ENCODE measurements at regions not wholly inside any gene's neighbourhood (a gene's known extent, or its start where the extent isn't known, plus 50 kb on each side); places are given as distances from the start of the nearest gene placed in this dataset.
A peak's percentile ranks its signal among the peaks of the same experiment; 100 is the strongest.
"Not testable (repeated sequence)": the region's sequence is repeated elsewhere in the genome, so short reads cannot be mapped to it uniquely, and the experiment has no call there.

DNA sequence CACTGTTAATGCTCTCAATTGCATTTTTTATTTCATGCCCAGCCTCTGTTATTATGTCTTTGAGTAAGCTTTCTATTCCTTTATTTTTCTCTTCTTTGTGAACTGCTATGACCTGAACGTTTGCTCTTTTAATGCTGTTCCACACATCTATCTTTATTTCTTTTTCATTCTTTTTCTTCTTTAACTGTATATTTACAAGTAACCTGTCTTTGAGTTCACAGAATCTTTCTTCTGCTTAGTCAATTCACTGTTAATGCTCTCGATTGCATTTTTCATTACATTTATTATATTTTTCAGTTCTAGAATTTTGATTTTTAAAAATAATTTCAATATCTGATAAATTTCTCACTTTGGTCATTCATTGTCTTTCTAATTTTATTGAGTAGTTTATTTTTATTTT, 316.3 kb upstream of the MEF2C start:
- Histone ChIP-seq H3K4me1 (peaks cover 2% of the 10 kb centered on the region; the same call in 1 of the 2 replicates), H3K36me3 (no peaks in the 10 kb centered on the region), H3K27me3 (no peaks in the 10 kb centered on the region), H3K27ac (no peak overlapping the region), H3K4me3 (no peak overlapping the region), H3K9me3 (replicated peaks) (peaks cover 25% of the 10 kb centered on the region)
- DNase-seq, result no peak

DNA sequence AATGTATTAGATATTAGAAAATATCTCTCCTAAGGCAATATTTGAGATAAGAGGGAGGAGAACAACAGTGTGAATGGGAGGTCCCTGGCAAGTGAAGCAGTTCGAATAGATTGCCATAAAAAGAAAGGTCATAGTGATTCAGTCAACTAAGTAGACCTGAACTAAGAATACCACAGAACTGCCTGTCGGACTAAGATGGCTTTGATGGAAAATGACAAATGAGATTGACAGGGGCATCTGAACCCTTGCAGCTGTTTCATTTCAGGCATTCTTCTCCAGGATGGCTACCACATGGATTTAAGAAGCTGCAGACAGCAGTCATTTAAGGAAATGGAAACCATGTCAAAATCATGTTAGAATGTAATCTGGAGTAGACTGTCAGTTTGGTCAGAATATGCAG, 308.4 kb upstream of the MEF2C start:
- H3K36me3 ChIP-seq, result no peaks in the 10 kb centered on the region
- H3K4me1 ChIP-seq, result peaks cover 27% of the 10 kb centered on the region
- H3K9me3 ChIP-seq (replicated peaks), result peaks cover 5% of the 10 kb centered on the region
- DNase-seq, result peak; percentile 82 to 95
- peak overlapping the region; percentile 76 for H3K27ac ChIP-seq
- no peak overlapping the region for H3K4me3 ChIP-seq
- no peaks in the 10 kb centered on the region for H3K27me3 ChIP-seq

DNA sequence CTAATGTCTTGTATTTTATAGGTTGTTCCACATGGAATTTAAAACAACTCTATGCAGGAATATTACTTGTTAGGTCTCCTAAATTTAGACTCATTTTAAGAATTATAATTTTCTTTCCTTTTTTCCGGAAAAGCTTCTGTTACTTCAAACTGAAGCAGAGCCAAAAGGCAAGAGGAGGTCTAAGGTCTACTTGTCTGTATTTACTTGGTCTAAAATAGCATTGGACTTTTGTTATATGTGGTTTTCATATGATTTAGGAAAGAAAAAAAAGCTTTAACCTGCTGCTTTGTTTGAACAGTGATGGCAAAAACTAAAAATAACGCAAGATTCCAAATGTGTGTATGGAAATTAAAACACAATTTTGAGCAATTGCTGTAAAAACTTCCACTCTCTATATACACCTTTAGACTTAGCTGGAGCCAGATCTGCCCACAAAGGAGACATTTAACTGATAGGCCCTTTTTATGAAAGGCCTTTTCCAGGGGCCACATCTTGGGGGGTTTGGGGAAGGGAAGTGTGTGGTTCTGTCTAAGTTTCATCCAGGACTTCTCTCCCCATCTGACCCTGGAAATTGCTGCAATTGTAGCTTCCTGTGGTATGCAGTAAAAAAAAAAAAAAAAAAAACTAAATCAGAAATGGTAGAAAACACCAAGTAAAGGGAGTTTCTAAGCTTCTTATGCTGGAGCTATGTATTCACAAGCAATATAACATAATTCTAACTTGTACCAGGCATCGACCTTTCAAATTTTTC, 307.7 kb upstream of the MEF2C start:
- Histone ChIP-seq H3K27me3 (no peaks in the 10 kb centered on the region), H3K36me3 (no peaks in the 10 kb centered on the region), H3K27ac (peak overlapping the region; percentile 76), H3K4me3 (no peak overlapping the region), H3K9me3 (replicated peaks) (peaks cover 5% of the 10 kb centered on the region), H3K4me1 (peaks cover 27% of the 10 kb centered on the region)
- peak; percentile 11 to 53 for DNase-seq

DNA sequence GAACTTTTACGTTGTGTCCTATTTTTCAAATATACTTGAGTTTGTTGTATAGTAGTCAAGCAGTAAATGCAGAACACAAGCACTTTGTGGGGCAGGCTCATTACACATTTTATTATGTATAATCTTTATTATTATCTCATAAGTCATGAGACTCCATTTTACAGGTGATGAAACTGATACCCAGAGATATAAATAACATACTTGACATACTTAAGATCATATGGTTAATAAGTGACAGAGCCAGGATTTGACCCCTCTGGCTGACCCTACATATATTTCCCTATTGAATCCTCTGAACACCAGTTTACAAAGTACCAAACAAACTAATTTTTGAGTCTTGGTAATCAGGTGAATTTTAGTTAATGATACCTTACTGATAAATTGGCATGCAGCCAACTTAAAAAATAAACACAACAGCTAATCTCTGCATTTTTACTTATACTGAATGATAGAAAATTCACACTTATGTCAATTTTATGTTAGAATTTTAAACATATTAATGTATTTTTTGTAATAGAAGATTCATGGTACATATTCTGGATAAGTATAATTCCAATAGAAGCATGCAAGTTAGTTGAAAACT, 305.0 kb upstream of the MEF2C start:
- no peak for DNase-seq
- Histone ChIP-seq H3K27ac (no peak overlapping the region), H3K9me3 (replicated peaks) (peaks cover 3% of the 10 kb centered on the region), H3K4me3 (no peak overlapping the region), H3K4me1 (peaks cover 27% of the 10 kb centered on the region), H3K27me3 (no peaks in the 10 kb centered on the region), H3K36me3 (no peaks in the 10 kb centered on the region)

DNA sequence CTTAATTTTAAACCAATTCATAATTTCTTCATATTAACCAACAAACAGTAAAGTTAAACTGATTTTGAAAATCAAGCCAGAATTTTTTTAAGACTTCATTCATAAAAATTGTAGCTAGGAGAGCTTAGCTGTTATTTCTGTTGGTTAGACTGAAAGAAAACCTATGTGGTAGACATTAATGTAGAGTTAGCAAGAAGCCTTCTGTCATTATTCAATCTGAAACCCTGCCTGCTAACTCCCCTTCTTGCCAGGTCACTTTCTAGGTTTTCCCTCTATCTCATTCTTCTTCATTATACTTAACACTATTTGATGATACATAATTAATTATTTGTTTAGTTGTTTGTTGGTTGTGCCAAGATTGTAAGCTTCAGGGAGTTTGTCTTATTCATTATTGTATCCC, 304.3 kb upstream of the MEF2C start:
- H3K27me3 ChIP-seq, result no peaks in the 10 kb centered on the region
- H3K36me3 ChIP-seq, result no peaks in the 10 kb centered on the region
- peaks cover 3% of the 10 kb centered on the region for H3K9me3 ChIP-seq (replicated peaks)
- H3K4me1 ChIP-seq, result peaks cover 23% of the 10 kb centered on the region
- DNase-seq, result no peak
- no peak overlapping the region for H3K27ac ChIP-seq
- no peak overlapping the region for H3K4me3 ChIP-seq

DNA sequence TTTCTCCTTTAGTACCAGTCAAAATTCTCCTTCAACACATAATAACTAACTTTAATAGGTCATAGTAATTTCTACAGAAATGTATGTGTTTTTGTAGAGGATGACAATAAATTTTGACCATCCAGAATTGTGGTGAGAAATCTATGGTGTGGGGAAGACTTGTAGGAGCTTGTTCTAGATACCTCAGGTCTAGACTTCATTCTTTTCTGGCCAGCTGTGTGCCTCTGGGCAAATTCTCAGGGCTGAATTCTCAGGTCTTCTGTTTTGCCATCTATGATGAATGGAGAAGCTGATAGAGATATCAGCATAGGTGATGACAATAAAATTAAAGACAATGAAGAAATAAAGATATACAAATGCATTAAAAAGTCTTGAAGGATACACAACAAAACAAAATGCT, 298.6 kb upstream of the MEF2C start:
- H3K4me1 ChIP-seq, result peaks cover 9% of the 10 kb centered on the region
- DNase-seq, result no peak
- H3K27ac ChIP-seq, result no peak overlapping the region
- H3K36me3 ChIP-seq, result no peaks in the 10 kb centered on the region
- H3K4me3 ChIP-seq, result no peak overlapping the region
- H3K27me3 ChIP-seq, result no peaks in the 10 kb centered on the region
- H3K9me3 ChIP-seq (replicated peaks), result 0 out of 2 replicates have a peak, but pooled peaks cover 3% of the 10 kb centered on the region

DNA sequence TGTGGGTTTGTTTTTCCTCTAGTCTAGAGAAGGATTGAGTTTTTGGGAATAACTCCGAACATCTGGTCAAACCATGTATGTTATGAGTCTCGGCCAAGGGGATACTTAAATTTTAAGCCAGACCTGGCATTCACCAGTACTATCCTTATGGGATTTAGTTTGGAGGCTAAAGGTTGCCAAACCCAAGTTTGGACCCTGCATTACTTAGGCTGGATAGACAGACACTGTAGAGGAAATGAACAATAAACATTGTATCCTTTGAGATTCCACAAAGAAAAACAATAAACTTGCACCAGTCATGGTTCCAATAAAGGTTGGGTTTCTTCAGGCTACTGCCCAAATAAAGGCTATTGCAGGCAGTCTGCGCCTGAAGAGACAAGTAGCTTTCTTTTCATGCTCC, 296.7 kb upstream of the MEF2C start:
- no peaks in the 10 kb centered on the region; the same call in 1 of the 2 replicates for H3K9me3 ChIP-seq (replicated peaks)
- DNase-seq, result no peak
- peaks cover 9% of the 10 kb centered on the region for H3K4me1 ChIP-seq
- no peaks in the 10 kb centered on the region for H3K27me3 ChIP-seq
- H3K4me3 ChIP-seq, result no peak overlapping the region
- H3K27ac ChIP-seq, result no peak overlapping the region
- no peaks in the 10 kb centered on the region for H3K36me3 ChIP-seq

DNA sequence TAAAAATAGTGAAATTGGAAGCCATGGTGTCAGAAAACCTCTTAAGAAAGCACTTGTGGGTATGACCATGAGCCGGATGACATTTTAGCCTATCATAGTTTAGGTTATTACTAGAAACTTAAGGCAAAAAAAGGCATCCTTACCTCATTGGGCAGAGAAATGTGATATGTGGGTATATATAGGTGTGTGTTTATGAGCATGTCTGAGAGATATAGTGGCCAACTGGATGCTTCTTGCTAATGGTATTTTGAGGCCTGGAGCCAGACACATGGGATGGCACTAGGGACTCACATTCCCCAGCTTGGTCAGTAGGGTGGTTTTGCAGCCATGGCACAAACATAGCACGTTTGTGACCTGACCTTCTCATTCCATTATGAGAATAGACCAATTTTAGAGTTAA, 295.6 kb upstream of the MEF2C start:
- H3K4me3 ChIP-seq, result no peak overlapping the region
- H3K27ac ChIP-seq, result peak overlapping the region; percentile 21; the same call in 1 of the 2 replicates
- no peaks in the 10 kb centered on the region for H3K36me3 ChIP-seq
- peak in 1 of 2 experiments; percentile 17 for DNase-seq
- H3K9me3 ChIP-seq (replicated peaks), result peaks cover 4% of the 10 kb centered on the region; the same call in 1 of the 2 replicates
- peaks cover 9% of the 10 kb centered on the region for H3K4me1 ChIP-seq
- no peaks in the 10 kb centered on the region for H3K27me3 ChIP-seq

DNA sequence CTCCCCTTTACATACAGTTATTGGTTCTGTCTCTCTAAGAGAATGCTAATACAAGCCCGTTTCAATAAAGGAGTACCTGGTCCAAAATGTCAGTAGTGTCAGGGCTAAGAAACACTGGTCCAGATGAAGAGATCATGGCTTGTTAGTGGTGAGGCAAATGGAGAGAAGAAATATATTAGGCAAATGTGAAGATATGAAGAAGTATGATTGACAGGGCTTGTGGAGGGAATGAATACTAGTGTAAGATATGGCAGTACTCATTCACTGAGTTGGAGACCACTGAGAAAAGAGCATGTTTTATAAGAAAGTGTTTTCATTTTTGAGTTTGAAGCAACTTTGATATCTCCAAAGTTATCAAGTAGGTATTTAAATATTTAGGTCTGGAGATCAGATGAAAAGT, 290.5 kb upstream of the MEF2C start:
- Histone ChIP-seq H3K4me3 (no peak overlapping the region), H3K4me1 (peaks cover 6% of the 10 kb centered on the region), H3K36me3 (no peaks in the 10 kb centered on the region), H3K9me3 (replicated peaks) (peaks cover 4% of the 10 kb centered on the region; the same call in 1 of the 2 replicates), H3K27ac (no peak overlapping the region), H3K27me3 (no peaks in the 10 kb centered on the region)
- no peak for DNase-seq

DNA sequence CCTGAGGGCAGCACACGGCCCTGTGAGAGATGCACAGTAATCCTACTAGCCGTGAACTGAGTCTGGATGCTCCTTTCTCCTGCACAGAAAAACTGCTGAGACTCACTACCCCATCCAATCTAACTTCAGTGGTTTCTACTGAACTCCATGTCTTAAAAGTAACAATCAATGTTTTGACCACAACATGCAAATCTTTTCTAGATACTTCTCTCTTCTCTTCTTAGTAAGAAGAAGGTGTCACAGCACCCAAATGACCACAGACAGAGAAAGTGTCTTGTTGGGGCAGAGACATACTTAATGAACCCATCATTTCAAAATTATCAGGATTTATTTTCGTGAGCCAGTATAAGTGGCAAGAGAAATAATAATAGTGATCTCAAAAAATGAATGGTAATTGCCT, 285.8 kb upstream of the MEF2C start:
- no peak overlapping the region for H3K4me3 ChIP-seq
- H3K4me1 ChIP-seq, result no peaks in the 10 kb centered on the region
- no peaks in the 10 kb centered on the region for H3K36me3 ChIP-seq
- no peak for DNase-seq
- H3K27me3 ChIP-seq, result no peaks in the 10 kb centered on the region
- H3K27ac ChIP-seq, result no peak overlapping the region
- H3K9me3 ChIP-seq (replicated peaks), result no peaks in the 10 kb centered on the region; the same call in 1 of the 2 replicates

DNA sequence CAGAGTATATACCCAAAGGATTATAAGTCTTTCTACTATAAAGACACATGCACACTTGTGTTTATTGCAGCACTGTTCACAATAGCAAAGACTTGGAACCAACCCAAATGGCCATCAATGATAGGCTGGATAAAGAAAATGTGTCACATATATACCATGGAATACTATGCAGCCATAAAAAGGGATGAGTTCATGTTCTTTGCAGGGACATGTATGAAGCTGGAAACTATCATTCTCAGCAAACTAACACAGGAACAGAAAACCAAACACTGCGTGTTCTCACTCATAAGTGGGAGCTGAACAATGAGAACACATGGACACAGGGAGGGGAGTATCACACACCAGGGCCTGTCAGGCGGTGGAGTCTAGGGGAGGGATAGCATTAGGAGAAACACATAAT, 281.7 kb upstream of the MEF2C start:
- H3K4me1 ChIP-seq; H3K36me3 ChIP-seq; DNase-seq; H3K27me3 ChIP-seq; H3K4me3 ChIP-seq; H3K9me3 ChIP-seq (replicated peaks); H3K27ac ChIP-seq: not testable (repeated sequence)

DNA sequence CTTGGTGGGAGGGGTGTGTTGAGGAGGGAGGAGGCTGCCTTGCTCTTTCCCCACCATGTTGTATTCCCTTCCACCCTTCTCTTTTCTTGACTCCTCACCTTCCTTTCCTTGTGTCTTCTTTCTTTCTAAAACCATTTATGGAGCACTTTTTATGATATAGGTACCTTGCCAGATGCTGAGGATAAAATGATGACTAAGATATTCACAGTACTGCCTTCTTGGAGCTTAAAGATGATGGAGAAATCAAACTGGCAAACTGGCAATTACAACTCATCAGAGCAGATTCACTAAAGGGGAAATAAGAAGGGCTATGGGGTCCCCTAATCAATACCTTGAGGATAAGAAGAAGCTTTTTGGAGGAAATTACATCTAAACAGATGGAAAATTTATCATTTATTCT, 273.2 kb upstream of the MEF2C start:
- Histone ChIP-seq H3K4me3 (no peak overlapping the region), H3K27me3 (no peaks in the 10 kb centered on the region), H3K36me3 (no peaks in the 10 kb centered on the region), H3K27ac (no peak overlapping the region), H3K9me3 (replicated peaks) (peaks cover 3% of the 10 kb centered on the region; the same call in 1 of the 2 replicates), H3K4me1 (no peaks in the 10 kb centered on the region)
- DNase-seq, result no peak

DNA sequence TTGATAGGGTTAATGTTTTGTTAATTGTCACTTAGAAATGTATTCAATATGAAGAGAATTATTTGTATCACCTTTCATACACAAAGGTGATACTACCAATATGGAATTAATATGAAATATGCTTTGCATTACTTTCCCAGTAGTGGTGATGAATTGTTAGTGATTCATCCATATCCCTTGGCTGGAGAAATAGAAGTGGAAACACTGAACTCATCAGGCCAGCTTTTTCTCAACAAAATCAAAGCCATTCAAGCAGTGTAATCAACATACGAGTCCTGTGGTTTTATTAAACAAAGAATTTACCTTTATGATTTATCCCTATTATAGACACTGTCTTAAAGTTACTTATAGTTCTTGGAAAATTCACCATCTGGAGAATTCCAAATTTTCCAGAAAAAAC, 264.0 kb upstream of the MEF2C start:
- H3K4me1 ChIP-seq, result no peaks in the 10 kb centered on the region
- no peaks in the 10 kb centered on the region for H3K9me3 ChIP-seq (replicated peaks)
- no peaks in the 10 kb centered on the region for H3K27me3 ChIP-seq
- H3K36me3 ChIP-seq, result no peaks in the 10 kb centered on the region; the same call in 1 of the 2 replicates
- DNase-seq, result no peak
- H3K27ac ChIP-seq, result no peak overlapping the region
- no peak overlapping the region for H3K4me3 ChIP-seq

DNA sequence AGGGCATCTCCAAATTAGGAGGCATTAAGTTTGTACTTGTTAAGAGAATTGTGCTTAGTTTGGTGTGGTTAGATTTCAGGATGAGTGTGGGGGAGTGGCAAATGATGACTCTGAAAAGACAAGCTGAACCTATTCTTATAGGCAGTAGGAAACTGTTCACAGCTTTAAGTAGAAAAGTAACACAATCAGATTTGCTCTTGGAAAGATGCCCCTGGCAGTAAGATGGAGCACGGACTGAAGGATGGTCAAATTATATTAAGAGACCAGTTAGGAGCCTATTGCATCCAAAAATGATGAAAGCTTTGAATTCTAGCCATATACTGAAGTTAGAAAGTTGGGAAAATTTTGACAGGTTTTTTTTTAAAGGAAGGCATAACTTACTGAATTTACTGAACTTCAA, 254.2 kb upstream of the MEF2C start:
- no peaks in the 10 kb centered on the region for H3K27me3 ChIP-seq
- H3K4me1 ChIP-seq, result no peaks in the 10 kb centered on the region
- no peak overlapping the region for H3K4me3 ChIP-seq
- no peaks in the 10 kb centered on the region for H3K36me3 ChIP-seq
- H3K27ac ChIP-seq, result no peak overlapping the region
- no peak for DNase-seq
- H3K9me3 ChIP-seq (replicated peaks), result no peaks in the 10 kb centered on the region; the same call in 1 of the 2 replicates

DNA sequence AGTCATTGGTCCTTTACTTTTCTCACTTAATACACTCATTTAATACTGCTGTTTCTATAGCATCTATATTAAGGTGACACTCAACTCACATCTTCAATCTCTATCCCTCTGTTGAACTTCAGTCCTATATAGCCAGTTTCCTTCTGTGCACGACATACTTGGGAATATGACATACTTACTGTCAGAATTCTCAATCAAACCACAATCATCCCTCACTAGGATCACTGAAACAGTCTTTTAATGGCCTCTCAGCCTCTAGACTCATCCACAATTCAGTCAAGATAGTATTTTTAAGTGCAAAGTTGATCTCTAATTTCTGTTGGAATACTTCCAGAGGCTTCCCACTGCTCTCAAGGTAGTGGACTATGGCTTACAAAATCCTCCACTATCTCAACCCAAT, 251.0 kb upstream of the MEF2C start:
- no peak for DNase-seq

DNA sequence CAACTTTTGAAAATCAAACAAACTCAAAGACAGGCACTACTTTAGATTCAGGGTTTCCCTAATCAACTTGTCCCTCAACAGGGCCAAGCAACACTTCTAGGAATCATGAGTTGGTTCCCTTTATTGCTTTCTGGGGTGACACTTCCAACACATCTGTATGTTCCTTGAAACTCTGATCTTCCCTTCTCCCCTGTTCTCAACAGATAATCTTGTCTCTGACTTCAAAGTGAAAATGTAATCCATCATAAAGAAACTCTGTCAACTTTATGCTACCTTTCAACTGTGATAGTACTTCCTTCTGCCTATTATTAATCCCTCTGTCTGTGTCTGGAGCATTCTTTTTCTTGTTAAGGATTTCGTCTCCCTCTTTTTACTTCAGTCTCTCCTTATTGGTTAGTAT, 250.1 kb upstream of the MEF2C start:
- H3K27me3 ChIP-seq, result no peaks in the 10 kb centered on the region
- no peak overlapping the region for H3K4me3 ChIP-seq
- no peak for DNase-seq
- H3K9me3 ChIP-seq (replicated peaks), result no peaks in the 10 kb centered on the region
- H3K36me3 ChIP-seq, result no peaks in the 10 kb centered on the region
- no peak overlapping the region for H3K27ac ChIP-seq
- peaks cover 7% of the 10 kb centered on the region; the same call in 1 of the 2 replicates for H3K4me1 ChIP-seq

More for the DNA sequence above, 251.0 kb upstream of the MEF2C start:
- Histone ChIP-seq H3K9me3 (replicated peaks) (no peaks in the 10 kb centered on the region), H3K36me3 (no peaks in the 10 kb centered on the region), H3K27me3 (no peaks in the 10 kb centered on the region), H3K4me3 (no peak overlapping the region), H3K27ac (no peak overlapping the region), H3K4me1 (peaks cover 7% of the 10 kb centered on the region; the same call in 1 of the 2 replicates)
